HEK293 (cell line): ENCODE measurements at regions not wholly inside any gene's neighbourhood (a gene's known extent, or its start where the extent isn't known, plus 50 kb on each side); places are given as distances from the start of the nearest gene placed in this dataset.

Experiments
- CTCF ChIA-PET: fragments of 350-600 bp; formaldehyde crosslinking; extraction: SDS; loops from one replicate; lab custom pipeline; 2021; ENCODE audit warnings: antibody characterized with exemption; lab: Yijun Ruan, JAX
- POLR2A ChIA-PET: fragments of 300-600 bp; formaldehyde crosslinking; extraction: SDS; loops from one replicate; lab custom pipeline; 2020; ENCODE audit warnings: antibody characterized with exemption, inconsistent platforms; lab: Yijun Ruan, JAX
- H3K27ac ChIP-seq: fragments of 200-500 bp; sonication (Bioruptor generic); 2 replicates; pipeline ENCODE4 v1.5.1; 2014; ENCODE audit warnings: low read depth, low read length, control low read depth, inconsistent platforms; ENCODE audit errors: extremely low read depth
- H3K36me3 ChIP-seq, 2 experiments: fragments of 200-500 bp in 1 of 2; sonication (Bioruptor generic) in 1 of 2; 1 replicate in 1 of 2; 2 replicates in 1 of 2; pipeline ENCODE4 v1.5.1; 2014 to 2017; ENCODE audit warnings: inconsistent platforms in 2 of 2, low read length in 2 of 2; ENCODE audit not compliant: control insufficient read depth in 2 of 2, insufficient read depth in 1 of 2
- H3K4me1 ChIP-seq: fragments of 200-500 bp; sonication (Bioruptor generic); 2 replicates; pipeline ENCODE4 v1.5.1; 2014; ENCODE audit warnings: mild to moderate bottlenecking, low read length, inconsistent platforms; ENCODE audit not compliant: control insufficient read depth, insufficient read depth
- H3K4me3 ChIP-seq: 2 replicates; pipeline ENCODE4 v1.5.1; 2011; ENCODE audit warnings: low read depth, mild to moderate bottlenecking, control low read depth, low read length, moderate library complexity
- H3K9me3 ChIP-seq: fragments of 200-500 bp; sonication (Bioruptor generic); 2 replicates; pipeline ENCODE4 v1.5.1; 2014; ENCODE audit warnings: low read depth, low read length, inconsistent platforms; ENCODE audit not compliant: control insufficient read depth, insufficient read depth
- EGR2 ChIP-seq: fragments of 450-650 bp; formaldehyde crosslinking; IDR thresholded peaks from 2 replicates; pipeline ENCODE4 v1.5.1; 2016; ENCODE audit warnings: low read depth, missing biosample characterization, missing genetic modification characterization
- HIC1 ChIP-seq: fragments of 450-650 bp; formaldehyde crosslinking; IDR thresholded peaks from 2 replicates; pipeline ENCODE4 v1.5.1; 2016; ENCODE audit warnings: missing biosample characterization, missing genetic modification characterization
- ZFP69B ChIP-seq: fragments of 450-650 bp; formaldehyde crosslinking; IDR thresholded peaks from 2 replicates; pipeline ENCODE4 v1.5.1; 2016; ENCODE audit warnings: missing biosample characterization, missing genetic modification characterization
- ZNF121 ChIP-seq: fragments of 450-650 bp; formaldehyde crosslinking; IDR thresholded peaks from 2 replicates; pipeline ENCODE4 v1.5.1; 2016; ENCODE audit warnings: missing biosample characterization, missing genetic modification characterization
- ZNF148 ChIP-seq: fragments of 450-650 bp; formaldehyde crosslinking; IDR thresholded peaks from 2 replicates; pipeline ENCODE4 v1.5.0; 2017; ENCODE audit warnings: missing biosample characterization, missing genetic modification characterization, borderline replicate concordance
- ZNF16 ChIP-seq: fragments of 450-650 bp; formaldehyde crosslinking; IDR thresholded peaks from 2 replicates; pipeline ENCODE4 v1.5.1; 2016; ENCODE audit warnings: low read depth, missing biosample characterization, missing genetic modification characterization
- ZNF354C ChIP-seq: fragments of 450-650 bp; formaldehyde crosslinking; IDR thresholded peaks from 2 replicates; pipeline ENCODE4 v1.5.1; 2016; ENCODE audit warnings: missing biosample characterization, missing genetic modification characterization, low read depth, borderline replicate concordance
- ZNF658 ChIP-seq: fragments of 450-650 bp; formaldehyde crosslinking; IDR thresholded peaks from 2 replicates; pipeline ENCODE4; 2016; ENCODE audit warnings: missing biosample characterization, missing genetic modification characterization
- ZNF776 ChIP-seq: fragments of 450-650 bp; formaldehyde crosslinking; IDR thresholded peaks from 2 replicates; pipeline ENCODE4 v1.5.0; 2017; ENCODE audit warnings: missing biosample characterization, missing genetic modification characterization, borderline replicate concordance
- ZNF837 ChIP-seq: fragments of 450-650 bp; formaldehyde crosslinking; IDR thresholded peaks from 2 replicates; pipeline ENCODE4 v1.5.1; 2016; ENCODE audit warnings: missing biosample characterization, missing genetic modification characterization
- TF ChIP-seq, protein P1 (sequence below): fragments of 450-650 bp; formaldehyde crosslinking; IDR thresholded peaks from 2 replicates; pipeline ENCODE4 v1.5.1; 2016; ENCODE audit warnings: missing biosample characterization, missing genetic modification characterization
- TF ChIP-seq, protein P2 (sequence below): fragments of 450-650 bp; formaldehyde crosslinking; IDR thresholded peaks from 2 replicates; pipeline ENCODE4 v1.5.1; 2017; ENCODE audit warnings: missing biosample characterization, missing genetic modification characterization

DNA sequence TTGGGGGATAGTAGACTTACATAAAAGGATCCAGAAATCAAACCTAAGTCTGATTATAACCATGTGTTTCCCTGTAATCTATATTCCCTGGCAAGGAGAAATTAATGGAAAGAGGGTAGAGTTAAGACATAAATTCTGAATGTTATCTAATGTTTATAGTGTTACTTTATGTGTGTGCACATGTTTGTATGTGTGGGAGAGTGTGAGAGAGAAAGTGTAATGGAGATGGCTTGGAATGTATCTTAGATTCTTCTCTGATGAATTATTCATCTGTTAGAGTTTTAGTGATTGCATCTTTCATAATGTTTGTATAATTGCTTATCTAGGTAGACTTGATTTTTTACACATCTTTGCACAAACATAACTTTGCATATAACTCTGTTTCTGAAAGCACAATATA is 490.9 kb downstream of the FLRT2 start:
- TF ChIP-seq, protein P1, sequence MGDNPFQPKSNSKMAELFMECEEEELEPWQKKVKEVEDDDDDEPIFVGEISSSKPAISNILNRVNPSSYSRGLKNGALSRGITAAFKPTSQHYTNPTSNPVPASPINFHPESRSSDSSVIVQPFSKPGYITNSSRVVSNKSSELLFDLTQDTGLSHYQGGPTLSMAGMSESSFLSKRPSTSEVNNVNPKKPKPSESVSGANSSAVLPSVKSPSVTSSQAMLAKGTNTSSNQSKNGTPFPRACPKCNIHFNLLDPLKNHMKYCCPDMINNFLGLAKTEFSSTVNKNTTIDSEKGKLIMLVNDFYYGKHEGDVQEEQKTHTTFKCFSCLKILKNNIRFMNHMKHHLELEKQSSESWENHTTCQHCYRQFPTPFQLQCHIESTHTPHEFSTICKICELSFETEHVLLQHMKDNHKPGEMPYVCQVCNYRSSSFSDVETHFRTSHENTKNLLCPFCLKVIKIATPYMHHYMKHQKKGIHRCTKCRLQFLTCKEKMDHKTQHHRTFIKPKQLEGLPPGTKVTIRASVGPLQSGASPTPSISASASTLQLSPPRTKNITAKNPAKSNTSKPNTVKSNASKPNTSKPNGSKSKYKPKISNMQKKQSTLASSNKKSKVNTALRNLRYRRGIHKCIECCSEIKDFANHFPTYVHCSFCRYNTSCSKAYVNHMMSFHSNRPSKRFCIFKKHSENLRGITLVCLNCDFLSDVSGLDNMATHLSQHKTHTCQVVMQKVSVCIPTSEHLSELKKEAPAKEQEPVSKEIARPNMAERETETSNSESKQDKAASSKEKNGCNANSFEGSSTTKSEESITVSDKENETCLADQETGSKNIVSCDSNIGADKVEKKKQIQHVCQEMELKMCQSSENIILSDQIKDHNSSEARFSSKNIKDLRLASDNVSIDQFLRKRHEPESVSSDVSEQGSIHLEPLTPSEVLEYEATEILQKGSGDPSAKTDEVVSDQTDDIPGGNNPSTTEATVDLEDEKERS (tag by site-specific recombination): no peak
- TF ChIP-seq ZNF837 (tag by site-specific recombination) (no peak), ZNF354C (no peak), ZNF776 (tag by site-specific recombination) (no peak), ZNF148 (tag by site-specific recombination) (no peak)
- Histone ChIP-seq H3K36me3 (no peaks in the 10 kb centered on the region), H3K4me3 (no peak overlapping the region), H3K27ac (no peak overlapping the region), H3K9me3 (no peaks in the 10 kb centered on the region), H3K4me1 (no peaks in the 10 kb centered on the region)
- POLR2A ChIA-PET: no interaction called here
- CTCF ChIA-PET: no interaction called here

- Histone ChIP-seq H3K4me1 (0 out of 2 replicates have a peak, but pooled peaks cover 2% of the 10 kb centered on the region), H3K9me3 (no peaks in the 10 kb centered on the region), H3K36me3 (no peaks in the 10 kb centered on the region), H3K4me3 (no peak overlapping the region), H3K27ac (no peak overlapping the region)
- POLR2A ChIA-PET: no interaction called here
- CTCF ChIA-PET: interaction anchor here (0.6 kb wide), 1 partner anchor 1373 kb away, joined by 5 read pairs; no protein-coding TSS in a partner anchor
- TF ChIP-seq EGR2 (tag by site-specific recombination) (no peak), ZNF16 (tag by site-specific recombination) (no peak), ZNF658 (tag by site-specific recombination) (no peak), ZNF354C (no peak), ZNF121 (no peak), HIC1 (tag by site-specific recombination) (no peak), ZFP69B (tag by site-specific recombination) (no peak)
- TF ChIP-seq, protein P1 (tag by site-specific recombination): no peak
- TF ChIP-seq, protein P2, sequence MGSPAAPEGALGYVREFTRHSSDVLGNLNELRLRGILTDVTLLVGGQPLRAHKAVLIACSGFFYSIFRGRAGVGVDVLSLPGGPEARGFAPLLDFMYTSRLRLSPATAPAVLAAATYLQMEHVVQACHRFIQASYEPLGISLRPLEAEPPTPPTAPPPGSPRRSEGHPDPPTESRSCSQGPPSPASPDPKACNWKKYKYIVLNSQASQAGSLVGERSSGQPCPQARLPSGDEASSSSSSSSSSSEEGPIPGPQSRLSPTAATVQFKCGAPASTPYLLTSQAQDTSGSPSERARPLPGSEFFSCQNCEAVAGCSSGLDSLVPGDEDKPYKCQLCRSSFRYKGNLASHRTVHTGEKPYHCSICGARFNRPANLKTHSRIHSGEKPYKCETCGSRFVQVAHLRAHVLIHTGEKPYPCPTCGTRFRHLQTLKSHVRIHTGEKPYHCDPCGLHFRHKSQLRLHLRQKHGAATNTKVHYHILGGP (tag by site-specific recombination): no peak
These were observed 486.0 kb downstream of the FLRT2 start for GRCh38 chr14:86015941-86016340.
